ENCODE measurements at regions not wholly inside any gene's neighbourhood (a gene's known extent, or its start where the extent isn't known, plus 50 kb on each side); places are given as distances from the start of the nearest gene placed in this dataset.

GRCh38 chr9:78507037-78507436, 210.1 kb downstream of the PSAT1 start:
- FAIRE-seq, result no peak
- H3K4me2 ChIP-seq, result no peak overlapping the region
- TF ChIP-seq ZC3H11A (IDR thresholded peaks at IDR 0.05), result no peak
- TF ChIP-seq CBX2 (IDR thresholded peaks at IDR 0.05; ENCODE audit: borderline replicate concordance, low read depth), result no peak
- TF ChIP-seq RCOR1 (IDR thresholded peaks at IDR 0.05; ENCODE audit: low read depth, low read length), result no peak
- no peak for TF ChIP-seq ESRRA (IDR thresholded peaks at IDR 0.05; ENCODE audit: borderline replicate concordance, low read length)
- TF ChIP-seq ATOH8 (CRISPR knock-in tag; IDR thresholded peaks at IDR 0.05; ENCODE audit: low read depth), result no peak
- TF ChIP-seq HOXB13 (CRISPR knock-in tag; IDR thresholded peaks at IDR 0.05; ENCODE audit: low read depth), result no peak
- H3K4me1 ChIP-seq, result no peaks in the 10 kb centered on the region
- no peak for DNase-seq (ENCODE audit: low read depth in 1 of 2, low spot score in 1 of 2)
- H3K4me3 ChIP-seq, result no peak overlapping the region
- ATAC-seq, result no peak
- H3K9me3 ChIP-seq, result peaks cover 4% of the 10 kb centered on the region; the same call in 1 of the 3 replicates
- 49% methylated on average over 5 of the region's 5 CpGs for WGBS (ENCODE audit: missing lambda C conversion rate)
- POLR2A ChIA-PET, result no interaction called here
- CTCF ChIA-PET, result no interaction called here
- H3K27ac ChIP-seq, result no peak overlapping the region

GRCh38 chr9:78510035-78510434, 213.1 kb downstream of the PSAT1 start:
- Histone ChIP-seq H3K9me3 (peaks cover 5% of the 10 kb centered on the region; the same call in 1 of the 3 replicates), H3K4me3 (no peak overlapping the region), H3K4me1 (no peaks in the 10 kb centered on the region), H3K4me2 (no peak overlapping the region), H3K27ac (no peak overlapping the region)
- 13% methylated on average over 4 of the region's 4 CpGs for WGBS (ENCODE audit: missing lambda C conversion rate)
- ATAC-seq, result no peak
- TF ChIP-seq MAX (IDR thresholded peaks at IDR 0.05) (no peak), HOXB13 (CRISPR knock-in tag; IDR thresholded peaks at IDR 0.05; ENCODE audit: low read depth) (no peak), NFE2L2 (conservative IDR thresholded peaks at IDR 0.05; ENCODE audit: low read length) (no peak)
- ChIA-PET CTCF (no interaction called here), POLR2A (no interaction called here)
- no peak for DNase-seq (ENCODE audit: low read depth in 1 of 2, low spot score in 1 of 2)
- no peak for FAIRE-seq

- peaks cover 19% of the 10 kb centered on the region; the same call in 2 of the 3 replicates for H3K9me3 ChIP-seq
Observed at GRCh38 chr9:78515108-78515507, 218.2 kb downstream of the PSAT1 start.

More at GRCh38 chr9:78515108-78515507, 218.2 kb downstream of the PSAT1 start:
- Histone ChIP-seq H3K4me1 (no peaks in the 10 kb centered on the region), H3K27ac (no peak overlapping the region), H3K4me2 (no peak overlapping the region), H3K4me3 (no peak overlapping the region)
- WGBS (ENCODE audit: missing lambda C conversion rate), result 5% methylated on average over 1 of the region's 1 CpG
- ChIA-PET CTCF (no interaction called here), POLR2A (no interaction called here)
- no peak for ATAC-seq
- no peak for DNase-seq (ENCODE audit: low read depth in 1 of 2, low spot score in 1 of 2)
- FAIRE-seq, result no peak
- TF ChIP-seq CEBPB (IDR thresholded peaks at IDR 0.05), result no peak
- TF ChIP-seq TFCP2L1 (CRISPR knock-in tag; IDR thresholded peaks at IDR 0.05), result no peak
- no peak for TF ChIP-seq KDM1A (IDR thresholded peaks at IDR 0.05; ENCODE audit: low read depth)
- TF ChIP-seq BCL3 (IDR thresholded peaks at IDR 0.05), result no peak
- TF ChIP-seq E2F6 (IDR thresholded peaks at IDR 0.05; ENCODE audit: borderline replicate concordance, low read depth), result no peak
- no peak for TF ChIP-seq ZNF302 (CRISPR knock-in tag; IDR thresholded peaks at IDR 0.05)
- no peak for TF ChIP-seq ATOH8 (CRISPR knock-in tag; IDR thresholded peaks at IDR 0.05; ENCODE audit: low read depth)
- no peak for TF ChIP-seq HOXB5 (CRISPR knock-in tag; IDR thresholded peaks at IDR 0.05)
- no peak for TF ChIP-seq CHD2 (IDR thresholded peaks at IDR 0.05; ENCODE audit: low read length, partially characterized antibody)
- TF ChIP-seq HEYL (CRISPR knock-in tag; IDR thresholded peaks at IDR 0.05), result no peak
- no peak for TF ChIP-seq EHF (CRISPR knock-in tag; IDR thresholded peaks at IDR 0.05)
- TF ChIP-seq HDAC2 (IDR thresholded peaks at IDR 0.05), result no peak
- TF ChIP-seq EHMT2 (IDR thresholded peaks at IDR 0.05; ENCODE audit: low read depth), result no peak
- no peak for TF ChIP-seq FOSB (CRISPR knock-in tag; IDR thresholded peaks at IDR 0.05)
- TF ChIP-seq NPAS2 (CRISPR knock-in tag; IDR thresholded peaks at IDR 0.05; ENCODE audit: borderline replicate concordance), result no peak
